HepG2 (cell line): ENCODE measurements at regions not wholly inside any gene's neighbourhood (a gene's known extent, or its start where the extent isn't known, plus 50 kb on each side); places are given as distances from the start of the nearest gene placed in this dataset.

Experiments used
- ATAC-seq: fragments of 200-7000 bp; cut with Tn5 transposase; 3 replicates; pipeline ENCODE4 v1.9.1; 2020; ENCODE audit warnings: mild to moderate bottlenecking, moderate library complexity
- BruUV-seq: library from RNA; stranded (reverse); fragments of 400-500 nt; replicated peaks from 2 replicates; lab custom pipeline; 2021; lab: Mats Ljungman, UMichigan
- CTCF ChIA-PET: fragments of 300-600 bp; formaldehyde crosslinking; extraction: SDS; loops from one replicate; lab custom pipeline; 2021; ENCODE audit warnings: low total read pairs, inconsistent platforms, low intra/inter-chr PET ratio; lab: Yijun Ruan, JAX
- POLR2A ChIA-PET: fragments of 350-600 bp; sonication (Branson Sonifier 250); formaldehyde crosslinking; loops from one replicate; lab custom pipeline; 2020; ENCODE audit warnings: antibody characterized with exemption, inconsistent platforms; lab: Yijun Ruan, JAX
- DNase-seq: peaks from one replicate; pipeline ENCODE4 v3.0.0-alpha.2; 2015; ENCODE audit warnings: low spot score
- FAIRE-seq: peaks from 3 replicates; lab custom pipeline; 2011; peaks lifted over from hg19 to GRCh38; lab: Jason Lieb, UNC
- H2AFZ ChIP-seq: one replicate; pipeline ENCODE4 v1.6.1; 2011; ENCODE audit warnings: low read length, inconsistent platforms
- H3K27ac ChIP-seq: fragments of 300-600 bp; 3 replicates; pipeline ENCODE4 v1.8.0; 2011; ENCODE audit warnings: mixed run types, mild to moderate bottlenecking, mixed read lengths, low read length, inconsistent platforms; ENCODE audit not compliant: insufficient read depth; ENCODE audit errors: extremely low read length
- H3K27me3 ChIP-seq, 2 experiments: fragments of 200-600 bp in 1 of 2; 2 replicates in 1 of 2; 3 replicates in 1 of 2; pipeline versions ENCODE4 v1.6.0 to v1.8.0; 2011; ENCODE audit warnings: low read length in 2 of 2, mild to moderate bottlenecking in 2 of 2, moderate library complexity in 2 of 2, inconsistent platforms in 1 of 2; ENCODE audit not compliant: insufficient read depth in 2 of 2, control insufficient read depth in 1 of 2
- H3K36me3 ChIP-seq, 2 experiments: fragments of 200-600 bp in 1 of 2; replicated peaks in 1 of 2; 2 replicates in 1 of 2; 3 replicates in 1 of 2; pipeline versions ENCODE4 v1.5.1 to v1.8.0; 2011; ENCODE audit warnings: low read length in 2 of 2, inconsistent platforms in 1 of 2; ENCODE audit not compliant: insufficient read depth in 2 of 2, control insufficient read depth in 1 of 2
- H3K4me1 ChIP-seq: 2 replicates; pipeline ENCODE4 v1.5.1; 2012; ENCODE audit warnings: low read length, inconsistent platforms; ENCODE audit not compliant: insufficient read depth
- H3K4me2 ChIP-seq: 2 replicates; pipeline ENCODE4 v1.6.0; 2011; ENCODE audit warnings: low read depth, low read length, inconsistent platforms
- H3K4me3 ChIP-seq, 3 experiments: fragments of 200-600 bp in 1 of 3; sonication (generic), shearing (Covaris generic) in 1 of 3; replicated peaks in 1 of 3; 2 replicates each; pipeline ENCODE4 v1.5.1; 2011 to 2016; ENCODE audit warnings: low read length in 3 of 3, inconsistent platforms in 2 of 3, low read depth in 2 of 3, mild to moderate bottlenecking in 2 of 3, control low read depth in 1 of 3, mixed read lengths in 1 of 3; ENCODE audit not compliant: insufficient read depth in 1 of 3
- H3K79me2 ChIP-seq: one replicate; pipeline ENCODE4 v1.6.1; 2011; ENCODE audit warnings: low read length, inconsistent platforms; ENCODE audit not compliant: insufficient read depth
- H3K9ac ChIP-seq: 2 replicates; pipeline ENCODE4 v1.6.0; 2011; ENCODE audit warnings: mild to moderate bottlenecking, low read depth, low read length, inconsistent platforms; ENCODE audit not compliant: insufficient read depth
- H3K9me3 ChIP-seq: 2 replicates; pipeline ENCODE4 v1.5.1; 2012; ENCODE audit warnings: mild to moderate bottlenecking, low read length
- H4K20me1 ChIP-seq: 2 replicates; pipeline ENCODE4 v1.6.0; 2011; ENCODE audit warnings: inconsistent platforms, mild to moderate bottlenecking, low read length, moderate library complexity; ENCODE audit not compliant: insufficient read depth
- CCAR2 ChIP-seq: fragments of 200-400 bp; formaldehyde crosslinking; optimal IDR thresholded peaks from 2 replicates; pipeline ENCODE3; 2018; ENCODE audit warnings: low read depth, mild to moderate bottlenecking, low read length, moderate library complexity
- EP300 ChIP-seq, 3 experiments: sonication (generic) in 1 of 3; formaldehyde crosslinking in 1 of 3; IDR thresholded peaks; 2 replicates each; pipeline versions ENCODE4 v1.5.1 to v1.6.1; 2011 to 2020; ENCODE audit warnings: low read depth in 2 of 3, low read length in 2 of 3, borderline replicate concordance in 1 of 3, improper control_type of control experiment in 1 of 3, mild to moderate bottlenecking in 1 of 3, missing genetic modification reagents in 1 of 3, moderate library complexity in 1 of 3
- FOXA3 ChIP-seq: IDR thresholded peaks from 2 replicates; pipeline ENCODE4 v1.6.1; 2016; ENCODE audit warnings: missing genetic modification reagents, missing compliant biosample characterization
- JUN ChIP-seq: sonication (generic); formaldehyde crosslinking; IDR thresholded peaks from 2 replicates; pipeline ENCODE4 v1.4.0; 2020; ENCODE audit warnings: mild to moderate bottlenecking, missing genetic modification reagents
- MBD4 ChIP-seq: IDR thresholded peaks from 2 replicates; pipeline ENCODE4 v1.6.1; 2012; ENCODE audit warnings: low read length, inconsistent platforms, borderline replicate concordance
- MXD1 ChIP-seq: sonication (generic); formaldehyde crosslinking; IDR thresholded peaks from 2 replicates; pipeline ENCODE4 v1.4.0; 2020; ENCODE audit warnings: mild to moderate bottlenecking, missing genetic modification reagents
- NCOA1 ChIP-seq: sonication (generic); formaldehyde crosslinking; IDR thresholded peaks from 2 replicates; pipeline ENCODE4 v1.9.0; 2021; ENCODE audit warnings: missing genetic modification reagents
- SNAI1 ChIP-seq: sonication (generic); formaldehyde crosslinking; IDR thresholded peaks from 2 replicates; pipeline ENCODE4 v1.5.0; 2020; ENCODE audit warnings: mild to moderate bottlenecking, missing genetic modification reagents, borderline replicate concordance
- TFE3 ChIP-seq: IDR thresholded peaks from 2 replicates; pipeline ENCODE4 v1.6.1; 2016
- XRCC5 ChIP-seq: fragments of 200-400 bp; formaldehyde crosslinking; optimal IDR thresholded peaks from 2 replicates; pipeline ENCODE3; 2017; ENCODE audit warnings: mild to moderate bottlenecking, low read length
- ZBTB7B ChIP-seq: sonication (generic); formaldehyde crosslinking; IDR thresholded peaks from 2 replicates; pipeline ENCODE4 v1.4.0; 2020; ENCODE audit warnings: missing genetic modification reagents
- ZFP62 ChIP-seq: sonication (generic); formaldehyde crosslinking; IDR thresholded peaks from 2 replicates; pipeline ENCODE4 v1.4.0; 2020; ENCODE audit warnings: missing genetic modification reagents
- ZKSCAN8 ChIP-seq: IDR thresholded peaks from 2 replicates; pipeline ENCODE4 v1.6.1; 2016; ENCODE audit warnings: borderline replicate concordance, missing genetic modification reagents, missing compliant biosample characterization
- ZNF33A ChIP-seq: sonication (generic); formaldehyde crosslinking; IDR thresholded peaks from 2 replicates; pipeline ENCODE4 v1.5.1; 2020; ENCODE audit warnings: missing genetic modification reagents, mild to moderate bottlenecking, moderate library complexity, borderline replicate concordance
- ZNF33B ChIP-seq: sonication (generic); formaldehyde crosslinking; IDR thresholded peaks from 2 replicates; pipeline ENCODE4 v1.5.1; 2020; ENCODE audit warnings: mild to moderate bottlenecking, missing genetic modification reagents
- ZNF598 ChIP-seq: sonication (generic); formaldehyde crosslinking; IDR thresholded peaks from 2 replicates; pipeline ENCODE4 v1.5.1; 2020; ENCODE audit warnings: mild to moderate bottlenecking, missing genetic modification reagents, borderline replicate concordance
- ZNF639 ChIP-seq: conservative IDR thresholded peaks from 2 replicates; pipeline ENCODE4 v1.6.1; 2018; ENCODE audit warnings: missing genetic modification reagents
- ZNF720 ChIP-seq: sonication (generic); formaldehyde crosslinking; IDR thresholded peaks from 2 replicates; pipeline ENCODE4 v1.4.0; 2020; ENCODE audit warnings: missing genetic modification reagents
- ZNF883 ChIP-seq: sonication (generic); formaldehyde crosslinking; IDR thresholded peaks from 2 replicates; pipeline ENCODE4 v1.5.1; 2020; ENCODE audit warnings: mild to moderate bottlenecking, missing genetic modification reagents; ENCODE audit errors: not compliant biosample characterization
- WGBS: methylation state at CpG from one replicate; pipeline ENCODE4 v1.1.6; 2017; ENCODE audit warnings: low lambda C conversion rate; 5-methylcytosine and 5-hydroxymethylcytosine counted together
- in situ Hi-C: cut with HindIII; loops from 2 replicates; pipeline ENCODE4 v1.10.0; 2017; ENCODE audit warnings: low pct_unique_long_range_greater_than_20kb; ENCODE audit not compliant: extremely low pct_ligation_motif_present
- intact Hi-C: fragments of 100-400 bp; cut with micrococcal nuclease; formaldehyde crosslinking; loops from one replicate; pipeline ENCODE4 v1.10.0; 2022; ENCODE audit not compliant: unreplicated experiment

- Histone ChIP-seq H3K4me1 (no peaks in the 10 kb centered on the region), H3K27me3 (no peaks in the 10 kb centered on the region), H3K36me3 (no peaks in the 10 kb centered on the region)
- POLR2A ChIA-PET = no interaction called here
- TF ChIP-seq ZNF598 (CRISPR knock-in tag) (no peak), TFE3 (CRISPR knock-in tag) (no peak), MXD1 (CRISPR knock-in tag) (no peak), JUN (CRISPR knock-in tag) (no peak), ZKSCAN8 (CRISPR knock-in tag) (no peak), CCAR2 (no peak), NCOA1 (CRISPR knock-in tag) (no peak), ZNF639 (no peak), ZNF33B (CRISPR knock-in tag) (no peak), XRCC5 (no peak), FOXA3 (CRISPR knock-in tag) (no peak), ZNF33A (CRISPR knock-in tag) (no peak), MBD4 (no peak), ZNF883 (no peak), EP300 (IDR thresholded peaks at IDR 0.05; ENCODE audit: low read depth in 2 of 2, low read length in 2 of 2) (no peak), EP300 (CRISPR knock-in tag; IDR thresholded peaks at IDR 0.05; ENCODE audit: borderline replicate concordance) (no peak), ZBTB7B (CRISPR knock-in tag) (no peak), ZFP62 (CRISPR knock-in tag) (no peak), SNAI1 (no peak), ZNF720 (CRISPR knock-in tag) (no peak)
- TF ChIP-seq, all 625 proteins: peak for 0
- Histone ChIP-seq H3K4me3 (no peak overlapping the region), H3K9ac (no peak overlapping the region), H3K4me2 (no peak overlapping the region), H3K27ac (no peak overlapping the region), H4K20me1 (no peaks in the 10 kb centered on the region), H2AFZ (no peak overlapping the region), H3K9me3 (peaks cover 80% of the 10 kb centered on the region), H3K79me2 (no peaks in the 10 kb centered on the region)
- no peak for ATAC-seq
- DNase-seq = no peak
- WGBS = 5% methylated on average over 3 of the region's 3 CpGs
- CTCF ChIA-PET = no interaction called here
- FAIRE-seq = no peak
- intact Hi-C loops = no loop called here
- in situ Hi-C loops = no loop called here
- no TSS peak for BruUV-seq
Measured at GRCh38 chr21:24403221-24403620, 1204.1 kb downstream of the MRPL39 start.
